ENCODE measurements at regions not wholly inside any gene's neighbourhood (a gene's known extent, or its start where the extent isn't known, plus 50 kb on each side); places are given as distances from the start of the nearest gene placed in this dataset.

- no peak for DNase-seq
- Histone ChIP-seq H3K9ac (ENCODE audit: insufficient read depth in 1 of 2, low read length in 2 of 2) (no peak overlapping the region), H3K4me1 (ENCODE audit: control insufficient read depth in 5 of 5, insufficient read depth in 5 of 5, low read length in 5 of 5) (no peaks in the 10 kb centered on the region), H3K36me3 (ENCODE audit: control insufficient read depth in 4 of 4, insufficient read depth in 4 of 4, low read length in 4 of 4) (peaks cover 0 to 2% (median 0%) of the 10 kb centered on the region in 4 donors), H3K27me3 (ENCODE audit: control insufficient read depth in 3 of 3, insufficient read depth in 3 of 3, low read length in 2 of 3) (no peaks in the 10 kb centered on the region), H3K27ac (ENCODE audit: low read depth in 1 of 2, low read length in 1 of 2) (no peak overlapping the region), H3K9me3 (ENCODE audit: control insufficient read depth in 4 of 4, insufficient read depth in 3 of 4, low read length in 3 of 4) (no peaks in the 10 kb centered on the region), H3K4me3 (no peak overlapping the region)
- 84 to 92% methylated on average over 10 of the region's 10 CpGs for WGBS, 2 donors
- ATAC-seq (ENCODE audit: insufficient read depth, low FRiP score) = no peak
- TF ChIP-seq CTCF (IDR thresholded peaks at IDR 0.05; ENCODE audit: control extremely low read depth, extremely low read depth) = no peak
Observed at GRCh38 chr12:24014915-24015832, 65.7 kb upstream of the SOX5 start.

- Histone ChIP-seq H3K9me3 (ENCODE audit: control insufficient read depth in 4 of 4, insufficient read depth in 3 of 4, low read length in 3 of 4) (no peaks in the 10 kb centered on the region), H3K4me1 (ENCODE audit: control insufficient read depth in 5 of 5, insufficient read depth in 5 of 5, low read length in 5 of 5) (no peaks in the 10 kb centered on the region), H3K4me3 (no peak overlapping the region), H3K36me3 (ENCODE audit: control insufficient read depth in 4 of 4, insufficient read depth in 4 of 4, low read length in 4 of 4) (peaks cover 0 to 2% (median 0%) of the 10 kb centered on the region in 4 donors), H3K27ac (ENCODE audit: low read depth in 1 of 2, low read length in 1 of 2) (no peak overlapping the region), H3K27me3 (ENCODE audit: control insufficient read depth in 3 of 3, insufficient read depth in 3 of 3, low read length in 2 of 3) (no peaks in the 10 kb centered on the region), H3K9ac (ENCODE audit: insufficient read depth in 1 of 2, low read length in 2 of 2) (no peak overlapping the region)
- WGBS, 2 donors = 86 to 89% methylated on average over 4 of the region's 4 CpGs
- no peak for TF ChIP-seq CTCF (IDR thresholded peaks at IDR 0.05; ENCODE audit: control extremely low read depth, extremely low read depth)
- DNase-seq = no peak
- no peak for ATAC-seq (ENCODE audit: insufficient read depth, low FRiP score)
Observed at GRCh38 chr12:24014240-24014639, 64.8 kb upstream of the SOX5 start.

GRCh38 chr12:24012528-24012927 is 63.1 kb upstream of the SOX5 start:
- no peaks in the 10 kb centered on the region for H3K4me1 ChIP-seq (ENCODE audit: control insufficient read depth in 5 of 5, insufficient read depth in 5 of 5, low read length in 5 of 5)
- TF ChIP-seq CTCF (IDR thresholded peaks at IDR 0.05; ENCODE audit: control extremely low read depth, extremely low read depth) = no peak
- no peak for ATAC-seq (ENCODE audit: insufficient read depth, low FRiP score)
- H3K4me3 ChIP-seq = no peak overlapping the region
- no peaks in the 10 kb centered on the region for H3K9me3 ChIP-seq (ENCODE audit: control insufficient read depth in 4 of 4, insufficient read depth in 3 of 4, low read length in 3 of 4)
- DNase-seq = no peak
- no peak overlapping the region for H3K27ac ChIP-seq (ENCODE audit: low read depth in 1 of 2, low read length in 1 of 2)
- no peak overlapping the region for H3K9ac ChIP-seq (ENCODE audit: insufficient read depth in 1 of 2, low read length in 2 of 2)
- peaks cover 0 to 2% (median 0%) of the 10 kb centered on the region in 4 donors for H3K36me3 ChIP-seq (ENCODE audit: control insufficient read depth in 4 of 4, insufficient read depth in 4 of 4, low read length in 4 of 4)
- WGBS, 2 donors = 95 to 96% methylated on average over 1 of the region's 1 CpG
- H3K27me3 ChIP-seq (ENCODE audit: control insufficient read depth in 3 of 3, insufficient read depth in 3 of 3, low read length in 2 of 3) = no peaks in the 10 kb centered on the region
